Activated gamma-delta T cell treated with anti-CD3 and anti-CD28 coated beads, Interleukin-2, amount 50 U/mL, for 16 hours (primary cell): ENCODE measurements at regions not wholly inside any gene's neighbourhood (a gene's known extent, or its start where the extent isn't known, plus 50 kb on each side); places are given as distances from the start of the nearest gene placed in this dataset.

Experiments used
- DNase-seq: peaks from one replicate; pipeline ENCODE4 v3.0.0-alpha.2; 2020; ENCODE audit warnings: low read depth

DNA sequence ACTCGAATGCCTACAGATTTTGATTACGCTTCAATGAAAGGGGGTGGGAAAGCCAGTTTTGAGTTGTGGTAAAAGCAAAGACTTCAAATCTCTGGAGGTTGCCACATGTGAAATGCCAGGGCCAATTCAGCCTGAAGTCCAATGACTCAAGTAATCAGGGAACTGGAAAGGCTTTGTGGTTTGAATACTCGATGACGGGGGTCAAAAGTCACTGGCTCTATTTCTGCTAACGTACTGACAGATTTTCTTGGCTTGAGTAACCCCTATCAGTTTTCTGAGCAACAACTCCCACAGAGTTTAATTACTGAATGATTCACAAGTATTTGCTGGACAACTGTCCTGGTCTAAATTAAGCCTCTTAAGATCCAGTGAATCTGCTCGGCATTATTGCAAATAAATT, 152.2 kb downstream of the SIPA1L2 start:
- DNase-seq = no peak

DNA sequence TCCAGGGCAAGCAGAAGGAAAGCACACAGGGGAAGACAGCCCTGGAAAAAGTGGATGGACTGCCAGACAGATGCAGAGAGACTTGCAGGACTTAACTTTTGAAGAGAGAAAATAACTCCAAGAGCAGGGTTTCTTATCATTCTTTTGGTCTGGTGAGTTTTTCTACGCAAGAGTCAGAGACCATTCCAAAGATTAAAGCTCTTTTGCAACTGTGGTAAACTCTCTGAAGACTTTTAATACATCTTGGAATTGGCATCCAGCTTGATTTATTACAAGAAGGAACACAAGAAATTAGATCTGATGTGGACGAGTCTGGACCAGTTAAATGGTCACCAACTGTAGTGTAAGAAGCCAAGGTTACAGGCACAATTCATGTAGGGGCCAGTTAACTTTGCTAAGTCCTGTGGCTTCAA, 153.4 kb downstream of the SIPA1L2 start:
- no peak for DNase-seq

GRCh38 chr1:232474826-232475225, 155.1 kb downstream of the SIPA1L2 start:
- DNase-seq = no peak

DNA sequence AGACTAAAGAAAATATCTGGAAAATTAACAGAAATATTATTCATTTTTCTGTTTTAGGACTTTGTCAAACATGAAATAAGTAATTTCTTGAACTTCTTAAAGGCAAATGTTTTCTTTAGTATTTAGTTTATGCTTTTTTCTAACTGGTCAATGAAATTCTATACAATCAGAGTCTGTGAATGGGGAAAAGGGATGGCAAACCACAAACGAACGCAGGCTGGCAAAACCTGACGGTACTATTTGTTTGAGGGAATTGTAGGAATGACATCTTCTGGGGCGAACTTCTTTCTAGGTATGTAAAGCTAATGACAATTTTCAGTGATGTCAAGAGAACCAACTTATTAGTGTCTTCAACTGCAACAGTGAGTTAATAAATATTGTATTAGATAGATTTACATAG, 156.0 kb downstream of the SIPA1L2 start:
- no peak for DNase-seq

- DNase-seq = no peak
These were observed 156.6 kb downstream of the SIPA1L2 start for GRCh38 chr1:232473324-232473723.

GRCh38 chr1:232472485-232473041, 157.4 kb downstream of the SIPA1L2 start:
- DNase-seq = no peak

DNA sequence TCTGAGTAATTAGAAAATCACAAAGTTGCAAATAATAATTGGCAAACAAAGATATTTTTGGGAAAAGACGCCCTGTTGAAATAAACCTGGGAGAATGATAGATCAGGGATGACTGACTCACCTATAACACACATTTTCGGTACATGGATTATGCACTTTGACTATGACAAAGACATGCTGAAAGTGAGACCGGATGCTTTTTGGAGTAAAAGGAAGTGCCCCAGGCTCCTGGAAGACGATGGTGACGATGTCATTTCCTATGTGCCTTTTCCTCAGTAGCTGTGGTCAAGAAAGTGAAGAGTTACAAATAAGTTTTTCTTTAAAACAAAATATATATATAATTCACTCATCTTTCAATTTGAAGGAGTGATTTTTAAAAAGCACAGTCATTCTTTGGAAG, 158.7 kb downstream of the SIPA1L2 start:
- no peak for DNase-seq

GRCh38 chr1:232470711-232471110, 159.2 kb downstream of the SIPA1L2 start:
- DNase-seq = no peak

- DNase-seq = no peak
These were observed 161.7 kb downstream of the SIPA1L2 start for GRCh38 chr1:232468249-232468648.

DNA sequence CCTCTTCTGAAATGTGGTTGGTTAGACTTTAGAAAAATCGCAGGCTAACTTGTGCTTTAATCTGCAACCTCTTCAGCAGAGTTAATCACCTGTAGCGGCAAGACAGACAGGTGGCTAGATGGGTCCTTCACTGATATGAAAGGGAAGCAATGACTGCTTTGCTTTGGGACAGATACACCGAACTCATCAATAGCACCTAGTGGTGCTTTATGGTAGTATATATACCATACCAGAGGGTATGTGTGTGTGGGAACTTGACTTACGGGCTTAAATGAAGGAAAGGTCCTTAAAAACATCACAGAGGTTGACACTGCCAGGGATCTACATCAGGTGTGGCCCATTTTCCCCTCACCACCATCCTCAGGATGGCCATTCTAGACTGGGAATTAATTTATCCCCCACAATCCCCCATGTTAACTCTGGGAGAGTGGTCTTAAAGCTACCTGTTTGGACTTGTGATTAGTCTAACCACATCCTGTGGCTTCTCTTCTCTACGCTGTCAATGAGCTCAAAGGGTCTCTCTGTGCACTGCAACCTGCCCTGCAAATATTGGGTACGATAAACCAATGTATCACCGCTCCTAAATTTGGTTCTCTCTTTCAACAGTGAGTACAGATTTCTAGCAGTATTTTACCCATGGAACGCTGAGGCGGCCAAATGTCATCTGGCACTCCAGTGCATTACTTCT, 162.7 kb downstream of the SIPA1L2 start:
- no peak for DNase-seq

- no peak for DNase-seq
These were observed 165.6 kb downstream of the SIPA1L2 start for GRCh38 chr1:232464325-232464724.

DNA sequence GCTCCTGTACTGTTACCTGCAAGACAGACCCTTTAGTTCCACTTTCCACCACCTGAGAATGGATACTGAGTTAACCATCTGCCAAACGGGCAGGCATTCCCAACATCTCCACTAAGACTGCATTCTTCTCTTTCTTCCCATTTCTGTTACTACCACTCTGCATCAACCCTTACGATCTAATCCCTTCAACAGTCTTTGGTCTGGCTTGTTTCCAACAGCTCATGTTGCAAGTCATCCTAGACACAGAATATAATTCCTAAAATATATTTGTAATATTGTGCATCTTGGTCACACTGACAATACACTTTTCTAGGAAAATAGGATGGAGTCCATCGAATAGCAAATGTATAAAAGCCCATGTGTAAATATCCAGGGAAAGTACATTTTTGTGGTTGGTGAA, 166.7 kb downstream of the SIPA1L2 start:
- DNase-seq = no peak

DNA sequence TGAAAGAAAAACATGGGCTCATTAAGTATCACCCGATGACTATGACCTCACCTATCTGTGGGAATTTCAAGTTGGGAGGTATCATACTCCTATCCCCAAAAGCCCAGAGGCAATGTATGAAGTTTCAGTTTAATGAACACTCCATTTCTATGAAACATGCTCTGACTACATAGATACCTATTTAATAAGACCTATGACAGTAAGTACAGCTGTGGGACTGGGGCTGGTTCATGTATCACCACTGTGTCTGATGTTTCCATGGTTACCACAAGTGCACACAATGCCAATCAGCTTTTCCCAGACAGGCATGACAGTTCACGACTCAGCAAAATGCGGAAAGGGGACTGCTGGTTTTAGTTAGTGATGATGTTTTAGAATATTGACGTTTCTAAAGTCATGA, 167.7 kb downstream of the SIPA1L2 start:
- no peak for DNase-seq

GRCh38 chr1:232459826-232460225, 170.1 kb downstream of the SIPA1L2 start:
- no peak for DNase-seq

- DNase-seq = no peak
These were observed 170.8 kb downstream of the SIPA1L2 start for GRCh38 chr1:232459087-232459486.

GRCh38 chr1:232457595-232457994, 172.3 kb downstream of the SIPA1L2 start:
- peak; percentile 9 for DNase-seq

GRCh38 chr1:232456714-232457113, 173.2 kb downstream of the SIPA1L2 start:
- no peak for DNase-seq

DNA sequence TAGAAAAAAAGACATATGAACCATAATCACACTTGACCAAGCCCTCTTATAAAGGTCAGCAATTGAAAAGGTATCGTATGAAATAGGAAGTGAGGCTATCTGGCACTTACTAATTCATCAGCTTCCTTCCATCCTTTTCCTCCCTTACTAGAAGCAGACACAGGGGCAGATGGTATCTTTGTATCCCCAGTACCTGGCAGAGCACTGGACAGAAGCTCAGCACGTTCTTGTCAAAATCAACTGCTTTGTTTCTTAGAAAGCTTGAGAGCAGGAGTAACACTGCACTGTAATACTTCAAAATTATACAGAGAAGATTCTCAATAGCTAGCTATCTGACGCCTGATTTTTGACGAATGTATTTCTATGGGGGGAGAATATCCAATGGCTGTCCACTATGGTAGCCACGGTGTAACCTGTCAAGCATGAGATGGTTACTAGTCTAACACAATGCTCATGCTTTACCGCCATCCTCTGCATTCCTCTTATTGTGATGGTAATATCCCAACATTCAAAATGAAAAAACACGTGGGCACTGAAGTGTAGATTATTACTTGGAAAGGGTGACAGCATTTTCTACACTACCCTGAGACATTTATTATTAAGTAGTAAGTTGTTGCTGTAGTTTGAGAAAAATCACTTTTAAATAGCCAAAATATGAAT, 175.6 kb downstream of the SIPA1L2 start:
- no peak for DNase-seq

DNA sequence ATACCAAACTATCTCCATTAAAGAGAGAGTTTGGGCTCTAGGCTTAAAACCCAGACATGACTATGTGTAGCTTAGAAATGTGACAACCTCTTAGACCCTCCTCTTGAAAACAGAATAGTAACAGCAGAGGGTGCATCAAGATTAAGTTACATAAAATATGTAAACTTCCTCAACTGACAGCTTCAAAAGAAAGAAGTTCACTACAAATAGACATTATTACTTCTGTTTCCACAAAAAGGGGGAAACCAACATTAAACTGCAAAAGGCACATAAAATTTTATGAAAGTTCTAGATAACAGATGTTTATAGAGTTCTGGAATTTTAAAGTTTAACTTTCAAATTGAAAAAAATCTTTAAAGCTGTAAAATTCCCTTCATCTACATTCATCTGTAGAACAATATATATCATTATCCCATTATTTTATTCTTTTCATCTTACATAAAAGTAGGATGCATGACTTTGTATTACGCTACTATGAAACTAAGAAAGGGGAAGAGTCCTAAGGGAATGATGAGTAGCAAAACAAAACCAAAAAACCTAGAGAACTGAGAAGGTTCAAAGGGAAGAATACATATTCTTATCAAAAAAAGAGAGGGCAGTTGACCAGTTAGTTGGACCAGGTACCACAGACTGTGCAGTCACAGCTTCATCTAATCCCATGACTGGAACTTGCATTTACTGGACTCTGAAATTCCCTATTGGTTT, 177.0 kb downstream of the SIPA1L2 start:
- DNase-seq = no peak

DNA sequence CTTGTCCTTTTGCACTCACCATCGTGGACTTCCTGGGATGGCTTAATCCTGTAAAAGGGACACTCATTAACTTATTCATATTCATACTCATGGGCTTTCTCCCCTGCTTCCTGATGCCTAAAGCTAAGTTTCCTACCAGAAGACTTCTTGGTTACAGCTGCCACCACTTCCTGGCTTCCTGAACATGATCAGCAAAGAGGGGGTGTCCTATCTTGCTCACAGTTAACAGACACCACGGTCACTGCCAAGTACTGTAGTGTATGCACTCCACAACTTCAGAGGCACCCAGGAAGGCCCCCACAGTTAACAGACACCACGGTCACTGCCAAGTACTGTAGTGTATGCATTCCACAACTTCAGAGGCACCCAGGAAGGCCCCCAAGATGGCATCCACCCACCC, 177.8 kb downstream of the SIPA1L2 start:
- no peak for DNase-seq

GRCh38 chr1:232451506-232451905, 178.4 kb downstream of the SIPA1L2 start:
- DNase-seq = no peak

GRCh38 chr1:232450615-232451014, 179.3 kb downstream of the SIPA1L2 start:
- no peak for DNase-seq

GRCh38 chr1:232447125-232447524, 182.8 kb downstream of the SIPA1L2 start:
- DNase-seq = no peak
